ENCODE measurements at regions not wholly inside any gene's neighbourhood (a gene's known extent, or its start where the extent isn't known, plus 50 kb on each side); places are given as distances from the start of the nearest gene placed in this dataset.

GRCh38 chr15:47866446-47866845 is 149.1 kb downstream of the SEMA6D start:
- TF ChIP-seq CTCF (IDR thresholded peaks at IDR 0.05) (no peak), POLR2A (IDR thresholded peaks at IDR 0.05) (no peak)
- 90 to 94% methylated on average over 1 of the region's 1 CpG for WGBS, 2 donors
- intact Hi-C loops (cut with DNase I): no loop called here
- H3K9me3 ChIP-seq: no peaks in the 10 kb centered on the region
- peaks cover 18% of the 10 kb centered on the region for H3K4me1 ChIP-seq
- H3K27ac ChIP-seq: no peak overlapping the region
- H3K4me3 ChIP-seq: no peak overlapping the region
- ATAC-seq (no peak), DNase-seq (no peak)
- no peaks in the 10 kb centered on the region for H3K27me3 ChIP-seq
- no peaks in the 10 kb centered on the region for H3K36me3 ChIP-seq (replicated peaks in 1 of 2; ENCODE audit: insufficient read depth in 1 of 2, low read depth in 2 of 2)

GRCh38 chr15:47870300-47870955 is 153.1 kb downstream of the SEMA6D start:
- no peaks in the 10 kb centered on the region for H3K36me3 ChIP-seq (replicated peaks in 1 of 2; ENCODE audit: insufficient read depth in 1 of 2, low read depth in 2 of 2)
- no peaks in the 10 kb centered on the region for H3K9me3 ChIP-seq
- intact Hi-C loops (cut with DNase I): no loop called here
- no peak overlapping the region for H3K4me3 ChIP-seq
- H3K4me1 ChIP-seq: peaks cover 21% of the 10 kb centered on the region
- ATAC-seq (no peak), DNase-seq (no peak)
- no peak overlapping the region for H3K27ac ChIP-seq
- 84 to 93% methylated on average over 1 of the region's 1 CpG for WGBS, 2 donors
- TF ChIP-seq POLR2A (IDR thresholded peaks at IDR 0.05) (no peak), CTCF (IDR thresholded peaks at IDR 0.05) (no peak)
- no peaks in the 10 kb centered on the region for H3K27me3 ChIP-seq

GRCh38 chr15:47870956-47871625 is 153.8 kb downstream of the SEMA6D start:
- Histone ChIP-seq H3K4me1 (peaks cover 21% of the 10 kb centered on the region), H3K27ac (no peak overlapping the region), H3K27me3 (no peaks in the 10 kb centered on the region), H3K9me3 (no peaks in the 10 kb centered on the region), H3K4me3 (no peak overlapping the region), H3K36me3 (replicated peaks in 1 of 2; ENCODE audit: insufficient read depth in 1 of 2, low read depth in 2 of 2) (no peaks in the 10 kb centered on the region)
- intact Hi-C loops (cut with DNase I): no loop called here
- 60 to 69% methylated on average over 2 of the region's 2 CpGs for WGBS, 2 donors
- ATAC-seq: peak; percentile 18
- TF ChIP-seq POLR2A (IDR thresholded peaks at IDR 0.05): no peak
- TF ChIP-seq CTCF (IDR thresholded peaks at IDR 0.05): no peak
- peak in 1 of 4 donors; percentile 46 for DNase-seq

- no peaks in the 10 kb centered on the region for H3K9me3 ChIP-seq
- H3K27me3 ChIP-seq: no peaks in the 10 kb centered on the region
- no peak for TF ChIP-seq CTCF (IDR thresholded peaks at IDR 0.05)
- no peak for TF ChIP-seq POLR2A (IDR thresholded peaks at IDR 0.05)
- no peak overlapping the region for H3K4me3 ChIP-seq
- DNase-seq (no peak), ATAC-seq (no peak)
- intact Hi-C loops (cut with DNase I): no loop called here
- H3K27ac ChIP-seq: no peak overlapping the region
- H3K4me1 ChIP-seq: peaks cover 21% of the 10 kb centered on the region
- H3K36me3 ChIP-seq (replicated peaks in 1 of 2; ENCODE audit: insufficient read depth in 1 of 2, low read depth in 2 of 2): no peaks in the 10 kb centered on the region
Measured at GRCh38 chr15:47872208-47872607, 154.9 kb downstream of the SEMA6D start.
